ENCODE measurements at regions not wholly inside any gene's neighbourhood (a gene's known extent, or its start where the extent isn't known, plus 50 kb on each side); places are given as distances from the start of the nearest gene placed in this dataset.

DNA sequence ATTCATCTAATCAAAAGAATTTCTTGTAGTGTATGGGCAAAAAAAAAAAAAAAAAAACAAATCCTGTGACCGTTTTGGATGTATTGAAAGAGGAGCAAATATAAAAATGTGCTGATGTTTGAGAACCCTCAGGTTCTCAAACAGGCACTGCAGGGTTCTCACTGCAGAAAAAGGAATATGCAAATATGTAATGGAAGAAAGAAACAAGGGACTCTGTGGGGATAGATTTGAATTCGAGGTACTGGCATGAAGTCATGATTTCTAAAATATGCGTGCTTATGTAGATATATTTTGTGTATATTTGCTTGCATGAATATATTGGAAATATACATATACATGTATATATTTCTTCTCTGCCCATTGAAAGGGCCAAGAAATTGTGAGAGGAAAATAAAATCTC, 365.0 kb upstream of the RUNX1 start:
- intact Hi-C loops (cut with micrococcal nuclease; ENCODE audit: unreplicated experiment): no loop called here
- CTCF ChIA-PET: no interaction called here
- Histone ChIP-seq H3K36me3 (ENCODE audit: control insufficient read depth, insufficient read depth, low read length) (no peaks in the 10 kb centered on the region), H3K27me3 (ENCODE audit: control insufficient read depth, insufficient read depth, low read length) (no peaks in the 10 kb centered on the region), H3K27ac (ENCODE audit: low read length) (no peak overlapping the region), H3K4me3 (ENCODE audit: low read depth in 2 of 2, low read length in 2 of 2) (no peak overlapping the region), H3K4me1 (ENCODE audit: control insufficient read depth, insufficient read depth, low read length) (no peaks in the 10 kb centered on the region), H3K9me3 (ENCODE audit: control insufficient read depth, insufficient read depth, low read depth, low read length) (no peaks in the 10 kb centered on the region)
- ATAC-seq (no peak), DNase-seq (ENCODE audit: low read depth, low spot score) (no peak)
- BruUV-seq (replicated peaks): no TSS peak
- no peak for TF ChIP-seq TCF7L2 (IDR thresholded peaks at IDR 0.05; ENCODE audit: low read depth, low read length)
- TF ChIP-seq, protein P1, sequence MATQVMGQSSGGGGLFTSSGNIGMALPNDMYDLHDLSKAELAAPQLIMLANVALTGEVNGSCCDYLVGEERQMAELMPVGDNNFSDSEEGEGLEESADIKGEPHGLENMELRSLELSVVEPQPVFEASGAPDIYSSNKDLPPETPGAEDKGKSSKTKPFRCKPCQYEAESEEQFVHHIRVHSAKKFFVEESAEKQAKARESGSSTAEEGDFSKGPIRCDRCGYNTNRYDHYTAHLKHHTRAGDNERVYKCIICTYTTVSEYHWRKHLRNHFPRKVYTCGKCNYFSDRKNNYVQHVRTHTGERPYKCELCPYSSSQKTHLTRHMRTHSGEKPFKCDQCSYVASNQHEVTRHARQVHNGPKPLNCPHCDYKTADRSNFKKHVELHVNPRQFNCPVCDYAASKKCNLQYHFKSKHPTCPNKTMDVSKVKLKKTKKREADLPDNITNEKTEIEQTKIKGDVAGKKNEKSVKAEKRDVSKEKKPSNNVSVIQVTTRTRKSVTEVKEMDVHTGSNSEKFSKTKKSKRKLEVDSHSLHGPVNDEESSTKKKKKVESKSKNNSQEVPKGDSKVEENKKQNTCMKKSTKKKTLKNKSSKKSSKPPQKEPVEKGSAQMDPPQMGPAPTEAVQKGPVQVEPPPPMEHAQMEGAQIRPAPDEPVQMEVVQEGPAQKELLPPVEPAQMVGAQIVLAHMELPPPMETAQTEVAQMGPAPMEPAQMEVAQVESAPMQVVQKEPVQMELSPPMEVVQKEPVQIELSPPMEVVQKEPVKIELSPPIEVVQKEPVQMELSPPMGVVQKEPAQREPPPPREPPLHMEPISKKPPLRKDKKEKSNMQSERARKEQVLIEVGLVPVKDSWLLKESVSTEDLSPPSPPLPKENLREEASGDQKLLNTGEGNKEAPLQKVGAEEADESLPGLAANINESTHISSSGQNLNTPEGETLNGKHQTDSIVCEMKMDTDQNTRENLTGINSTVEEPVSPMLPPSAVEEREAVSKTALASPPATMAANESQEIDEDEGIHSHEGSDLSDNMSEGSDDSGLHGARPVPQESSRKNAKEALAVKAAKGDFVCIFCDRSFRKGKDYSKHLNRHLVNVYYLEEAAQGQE (IDR thresholded peaks at IDR 0.05; ENCODE audit: insufficient read depth in 1 of 2, low read depth in 2 of 2, low read length in 1 of 2): no peak
- no peak for TF ChIP-seq SIN3A (IDR thresholded peaks at IDR 0.05; ENCODE audit: borderline replicate concordance, insufficient read depth, low read depth, low read length)
- TF ChIP-seq, protein P2, sequence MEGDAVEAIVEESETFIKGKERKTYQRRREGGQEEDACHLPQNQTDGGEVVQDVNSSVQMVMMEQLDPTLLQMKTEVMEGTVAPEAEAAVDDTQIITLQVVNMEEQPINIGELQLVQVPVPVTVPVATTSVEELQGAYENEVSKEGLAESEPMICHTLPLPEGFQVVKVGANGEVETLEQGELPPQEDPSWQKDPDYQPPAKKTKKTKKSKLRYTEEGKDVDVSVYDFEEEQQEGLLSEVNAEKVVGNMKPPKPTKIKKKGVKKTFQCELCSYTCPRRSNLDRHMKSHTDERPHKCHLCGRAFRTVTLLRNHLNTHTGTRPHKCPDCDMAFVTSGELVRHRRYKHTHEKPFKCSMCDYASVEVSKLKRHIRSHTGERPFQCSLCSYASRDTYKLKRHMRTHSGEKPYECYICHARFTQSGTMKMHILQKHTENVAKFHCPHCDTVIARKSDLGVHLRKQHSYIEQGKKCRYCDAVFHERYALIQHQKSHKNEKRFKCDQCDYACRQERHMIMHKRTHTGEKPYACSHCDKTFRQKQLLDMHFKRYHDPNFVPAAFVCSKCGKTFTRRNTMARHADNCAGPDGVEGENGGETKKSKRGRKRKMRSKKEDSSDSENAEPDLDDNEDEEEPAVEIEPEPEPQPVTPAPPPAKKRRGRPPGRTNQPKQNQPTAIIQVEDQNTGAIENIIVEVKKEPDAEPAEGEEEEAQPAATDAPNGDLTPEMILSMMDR (IDR thresholded peaks at IDR 0.05): no peak
- no peak for TF ChIP-seq POLR2AphosphoS5 (IDR thresholded peaks at IDR 0.05; ENCODE audit: low read depth, low read length)
- in situ Hi-C loops (cut with HindIII; ENCODE audit: low pct_unique_long_range_greater_than_20kb, low sequenced_read_pairs): no loop called here
- POLR2A ChIA-PET: no interaction called here

DNA sequence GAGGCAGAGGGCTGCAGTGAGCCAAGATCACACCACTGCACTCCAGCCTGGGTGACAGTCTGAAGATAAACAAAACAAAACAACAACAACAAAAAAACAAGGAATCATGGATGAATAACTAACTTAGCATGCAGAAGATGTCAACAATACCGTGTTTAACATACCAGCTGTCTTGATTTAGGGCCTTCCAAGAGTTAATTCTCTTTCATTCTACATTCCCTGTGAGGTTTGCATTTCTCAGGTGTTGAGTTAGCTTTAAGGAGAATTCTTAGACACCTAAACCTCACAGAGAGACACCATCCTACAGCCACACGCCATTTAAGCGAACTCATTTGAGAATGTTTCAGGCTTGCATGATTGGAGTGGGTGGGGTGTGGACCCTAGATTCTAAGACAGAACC, 363.1 kb upstream of the RUNX1 start:
- ATAC-seq: no peak
- Histone ChIP-seq H3K36me3 (ENCODE audit: control insufficient read depth, insufficient read depth, low read length) (no peaks in the 10 kb centered on the region), H3K27me3 (ENCODE audit: control insufficient read depth, insufficient read depth, low read length) (no peaks in the 10 kb centered on the region), H3K4me1 (ENCODE audit: control insufficient read depth, insufficient read depth, low read length) (no peaks in the 10 kb centered on the region), H3K27ac (ENCODE audit: low read length) (no peak overlapping the region), H3K4me3 (ENCODE audit: low read depth in 2 of 2, low read length in 2 of 2) (no peak overlapping the region), H3K9me3 (ENCODE audit: control insufficient read depth, insufficient read depth, low read depth, low read length) (no peaks in the 10 kb centered on the region)
- in situ Hi-C loops (cut with HindIII; ENCODE audit: low pct_unique_long_range_greater_than_20kb, low sequenced_read_pairs): no loop called here
- CTCF ChIA-PET: no interaction called here
- POLR2A ChIA-PET: no interaction called here
- intact Hi-C loops (cut with micrococcal nuclease; ENCODE audit: unreplicated experiment): no loop called here
- no peak for DNase-seq (ENCODE audit: low read depth, low spot score)
- no TSS peak for BruUV-seq (replicated peaks)
- TF ChIP-seq, protein P1 (IDR thresholded peaks at IDR 0.05; ENCODE audit: insufficient read depth in 1 of 2, low read depth in 2 of 2, low read length in 1 of 2): no peak
- TF ChIP-seq, protein P2 (IDR thresholded peaks at IDR 0.05): no peak
- TF ChIP-seq SIN3A (IDR thresholded peaks at IDR 0.05; ENCODE audit: borderline replicate concordance, insufficient read depth, low read depth, low read length) (no peak), POLR2AphosphoS5 (IDR thresholded peaks at IDR 0.05; ENCODE audit: low read depth, low read length) (no peak), TCF7L2 (IDR thresholded peaks at IDR 0.05; ENCODE audit: low read depth, low read length) (no peak)
